ENCODE measurements at regions not wholly inside any gene's neighbourhood (a gene's known extent, or its start where the extent isn't known, plus 50 kb on each side); places are given as distances from the start of the nearest gene placed in this dataset.

- no peaks in the 10 kb centered on the region for H3K27me3 ChIP-seq (ENCODE audit: insufficient read depth, low read length, poor library complexity, severe bottlenecking)
- no peak overlapping the region for H2AFZ ChIP-seq (ENCODE audit: low read length)
- H3K9me3 ChIP-seq (ENCODE audit: insufficient read depth, low read depth, low read length): no peaks in the 10 kb centered on the region
- no peaks in the 10 kb centered on the region for H3K9me2 ChIP-seq (replicated peaks; ENCODE audit: low read depth, low read length)
- no peak overlapping the region for H3K9ac ChIP-seq (ENCODE audit: low read depth, low read length, poor library complexity, severe bottlenecking)
- no peaks in the 10 kb centered on the region for H3K36me3 ChIP-seq (ENCODE audit: insufficient read depth, low read length)
- no peak overlapping the region for H3K4me2 ChIP-seq (ENCODE audit: low read depth, low read length, poor library complexity, severe bottlenecking)
- H3K4me1 ChIP-seq (ENCODE audit: insufficient read depth, low read length, poor library complexity, severe bottlenecking): no peaks in the 10 kb centered on the region
- no peak overlapping the region for H3K4me3 ChIP-seq (ENCODE audit: low read length, poor library complexity, severe bottlenecking)
- H3F3A ChIP-seq (ENCODE audit: low read depth): no peaks in the 10 kb centered on the region
- TF ChIP-seq CTCF (conservative IDR thresholded peaks at IDR 0.05; ENCODE audit: low read length) (peak; percentile 93), EZH2phosphoT487 (IDR thresholded peaks at IDR 0.05; ENCODE audit: borderline replicate concordance) (no peak)
- H4K20me1 ChIP-seq (ENCODE audit: insufficient read depth, low read length, poor library complexity, severe bottlenecking): no peaks in the 10 kb centered on the region
- no peaks in the 10 kb centered on the region for H3K79me2 ChIP-seq (ENCODE audit: insufficient read depth, low read length)
Observed at GRCh38 chr20:52312132-52312729, 120.7 kb upstream of the ZFP64 start.

DNA sequence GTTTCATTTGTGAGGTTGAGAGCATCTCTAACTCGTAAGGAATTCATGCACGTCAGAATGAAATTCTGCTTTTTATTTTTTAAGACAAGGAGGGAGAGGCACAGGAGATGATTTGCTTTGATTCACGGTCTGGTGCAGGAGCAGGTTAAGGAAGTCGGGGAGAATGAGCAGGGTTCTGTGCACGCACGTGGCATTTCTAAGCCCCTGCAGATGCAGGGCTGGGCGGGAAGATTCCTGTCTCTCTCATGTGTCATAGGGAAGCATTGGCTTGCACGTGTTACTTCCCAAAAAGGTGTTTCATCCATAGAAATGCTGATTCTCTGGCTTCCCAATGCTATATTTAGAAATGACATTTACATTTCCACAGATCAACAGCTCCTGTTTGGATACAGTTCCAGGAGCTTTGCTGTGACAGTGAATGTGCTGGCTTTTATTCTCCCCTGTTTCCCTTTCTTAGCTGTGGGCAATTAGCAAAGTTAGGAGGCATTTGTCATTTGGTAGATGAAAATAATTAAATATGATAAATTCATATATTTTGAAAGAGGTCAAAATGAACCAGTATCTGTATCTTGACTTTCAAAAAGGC is 119.7 kb upstream of the ZFP64 start:
- H4K20me1 ChIP-seq (ENCODE audit: insufficient read depth, low read length, poor library complexity, severe bottlenecking): no peaks in the 10 kb centered on the region
- no peak overlapping the region for H3K4me2 ChIP-seq (ENCODE audit: low read depth, low read length, poor library complexity, severe bottlenecking)
- H2AFZ ChIP-seq (ENCODE audit: low read length): no peak overlapping the region

DNA sequence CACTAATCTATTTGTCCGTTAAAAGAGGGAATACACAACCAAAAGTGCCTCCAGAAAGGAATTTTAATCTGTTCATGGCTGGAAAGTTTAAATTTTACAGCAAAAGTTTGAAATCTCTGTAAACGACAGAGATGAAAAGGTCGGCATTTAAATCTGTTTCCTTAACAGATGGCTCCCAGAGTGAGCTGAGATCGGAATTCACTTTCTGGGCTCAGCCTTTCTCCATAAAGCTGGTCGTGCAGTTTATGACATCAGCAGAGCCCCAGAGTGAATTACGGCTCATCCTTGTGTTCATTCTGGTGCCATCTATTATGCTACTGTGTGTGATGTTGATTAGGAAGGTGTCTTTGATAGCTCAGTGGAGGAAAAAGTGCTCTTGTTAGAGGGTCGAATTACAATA is 117.6 kb upstream of the ZFP64 start:
- no peaks in the 10 kb centered on the region for H4K20me1 ChIP-seq (ENCODE audit: insufficient read depth, low read length, poor library complexity, severe bottlenecking)
- H3K4me3 ChIP-seq (ENCODE audit: low read length, poor library complexity, severe bottlenecking): no peak overlapping the region
- H3K36me3 ChIP-seq (ENCODE audit: insufficient read depth, low read length): no peaks in the 10 kb centered on the region
- no peaks in the 10 kb centered on the region for H3K27me3 ChIP-seq (ENCODE audit: insufficient read depth, low read length, poor library complexity, severe bottlenecking)
- H2AFZ ChIP-seq (ENCODE audit: low read length): no peak overlapping the region
- no peaks in the 10 kb centered on the region for H3K9me2 ChIP-seq (replicated peaks; ENCODE audit: low read depth, low read length)
- TF ChIP-seq EZH2phosphoT487 (IDR thresholded peaks at IDR 0.05; ENCODE audit: borderline replicate concordance): no peak
- TF ChIP-seq CTCF (conservative IDR thresholded peaks at IDR 0.05; ENCODE audit: low read length): no peak
- no peaks in the 10 kb centered on the region for H3K4me1 ChIP-seq (ENCODE audit: insufficient read depth, low read length, poor library complexity, severe bottlenecking)
- no peaks in the 10 kb centered on the region for H3K9me3 ChIP-seq (ENCODE audit: insufficient read depth, low read depth, low read length)
- H3K79me2 ChIP-seq (ENCODE audit: insufficient read depth, low read length): no peaks in the 10 kb centered on the region
- no peak overlapping the region for H3K9ac ChIP-seq (ENCODE audit: low read depth, low read length, poor library complexity, severe bottlenecking)
- no peak overlapping the region for H3K4me2 ChIP-seq (ENCODE audit: low read depth, low read length, poor library complexity, severe bottlenecking)
- no peaks in the 10 kb centered on the region for H3F3A ChIP-seq (ENCODE audit: low read depth)

More for the DNA sequence above, 119.7 kb upstream of the ZFP64 start:
- Histone ChIP-seq H3K9me2 (replicated peaks; ENCODE audit: low read depth, low read length) (no peaks in the 10 kb centered on the region), H3F3A (ENCODE audit: low read depth) (no peaks in the 10 kb centered on the region), H3K36me3 (ENCODE audit: insufficient read depth, low read length) (no peaks in the 10 kb centered on the region), H3K4me1 (ENCODE audit: insufficient read depth, low read length, poor library complexity, severe bottlenecking) (no peaks in the 10 kb centered on the region), H3K4me3 (ENCODE audit: low read length, poor library complexity, severe bottlenecking) (no peak overlapping the region), H3K27me3 (ENCODE audit: insufficient read depth, low read length, poor library complexity, severe bottlenecking) (no peaks in the 10 kb centered on the region), H3K79me2 (ENCODE audit: insufficient read depth, low read length) (no peaks in the 10 kb centered on the region), H3K9ac (ENCODE audit: low read depth, low read length, poor library complexity, severe bottlenecking) (no peak overlapping the region), H3K9me3 (ENCODE audit: insufficient read depth, low read depth, low read length) (no peaks in the 10 kb centered on the region)
- TF ChIP-seq CTCF (conservative IDR thresholded peaks at IDR 0.05; ENCODE audit: low read length) (no peak), EZH2phosphoT487 (IDR thresholded peaks at IDR 0.05; ENCODE audit: borderline replicate concordance) (no peak)
